GM21367 (cell line): ENCODE measurements at regions not wholly inside any gene's neighbourhood (a gene's known extent, or its start where the extent isn't known, plus 50 kb on each side); places are given as distances from the start of the nearest gene placed in this dataset.
A peak's percentile ranks its signal among the peaks of the same experiment; 100 is the strongest.
"Not testable (repeated sequence)": the region's sequence is repeated elsewhere in the genome, so short reads cannot be mapped to it uniquely, and the experiment has no call there.

Source experiments
- ATAC-seq: cut with Tn5 transposase; IDR thresholded peaks from one replicate; pipeline ENCODE4 v1.9.1; 2021; ENCODE audit not compliant: unreplicated experiment

DNA sequence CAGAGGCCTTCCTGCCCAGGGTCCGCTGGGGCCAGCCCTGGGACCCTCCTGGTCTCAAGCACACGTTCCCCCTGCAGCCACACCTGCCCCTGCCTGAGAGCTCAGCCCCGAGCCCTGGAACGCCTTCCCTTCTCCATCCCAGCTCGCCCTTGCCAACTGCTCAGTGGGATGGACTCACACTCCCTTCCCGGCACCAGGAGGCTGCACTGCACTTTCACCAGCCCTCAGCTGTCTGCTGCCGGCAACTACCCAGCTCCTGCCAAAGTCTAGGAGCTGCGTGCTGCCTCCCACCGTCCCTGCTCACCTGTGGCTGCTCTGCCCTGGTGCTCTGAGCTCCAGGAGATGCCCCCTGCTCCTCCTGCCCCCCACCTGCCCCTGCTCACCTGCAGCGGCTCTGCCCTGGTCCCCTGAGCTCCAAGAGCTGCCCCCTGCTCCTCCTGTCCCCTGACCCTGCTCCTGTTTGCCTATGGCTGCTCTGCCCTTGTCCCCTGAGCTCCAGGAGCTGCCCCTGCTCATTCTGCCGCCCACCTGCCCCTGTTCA lies 246.4 kb downstream of the TMEM121 start:
- not testable (repeated sequence) for ATAC-seq

DNA sequence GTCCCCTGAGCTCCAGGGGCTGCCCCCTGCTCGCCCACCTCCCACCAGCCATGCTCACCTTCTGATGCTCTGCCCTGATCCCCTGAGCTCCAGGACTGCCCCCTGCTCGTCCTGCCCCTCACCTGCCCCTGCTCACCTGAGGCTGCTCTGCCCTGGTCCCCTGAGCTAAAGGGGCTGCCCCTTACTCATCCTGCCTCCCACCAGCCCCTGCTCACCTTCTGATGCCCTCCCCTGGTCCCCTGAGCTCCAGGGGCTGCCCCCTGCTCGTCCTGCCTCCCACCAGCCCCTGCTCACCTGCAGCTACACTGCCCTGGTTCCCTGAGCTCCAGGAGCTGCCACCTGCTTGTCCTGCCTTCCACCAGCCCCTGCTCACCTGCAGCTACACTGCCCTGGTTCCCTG lies 247.2 kb downstream of the TMEM121 start:
- ATAC-seq: no peak

DNA sequence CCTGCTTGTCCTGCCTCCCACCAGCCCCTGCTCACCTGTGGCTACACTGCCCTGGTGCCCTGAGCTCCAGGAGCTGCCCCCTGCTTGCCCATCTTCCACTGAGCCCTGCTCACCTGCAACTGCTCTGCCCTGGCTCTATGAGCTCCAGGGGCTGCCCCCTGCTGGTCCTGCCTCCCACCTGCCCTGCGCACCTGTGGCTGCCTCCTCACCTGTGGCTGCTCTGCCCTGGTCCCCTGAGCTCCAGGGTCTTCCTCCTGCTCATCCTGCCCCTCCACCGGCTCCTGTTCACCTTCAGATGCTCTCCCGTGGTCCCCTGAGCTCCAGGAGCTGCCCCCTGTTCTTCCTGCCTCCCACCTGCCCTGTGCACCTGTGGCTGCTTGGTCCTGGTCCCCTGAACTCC lies 247.6 kb downstream of the TMEM121 start:
- no peak for ATAC-seq

DNA sequence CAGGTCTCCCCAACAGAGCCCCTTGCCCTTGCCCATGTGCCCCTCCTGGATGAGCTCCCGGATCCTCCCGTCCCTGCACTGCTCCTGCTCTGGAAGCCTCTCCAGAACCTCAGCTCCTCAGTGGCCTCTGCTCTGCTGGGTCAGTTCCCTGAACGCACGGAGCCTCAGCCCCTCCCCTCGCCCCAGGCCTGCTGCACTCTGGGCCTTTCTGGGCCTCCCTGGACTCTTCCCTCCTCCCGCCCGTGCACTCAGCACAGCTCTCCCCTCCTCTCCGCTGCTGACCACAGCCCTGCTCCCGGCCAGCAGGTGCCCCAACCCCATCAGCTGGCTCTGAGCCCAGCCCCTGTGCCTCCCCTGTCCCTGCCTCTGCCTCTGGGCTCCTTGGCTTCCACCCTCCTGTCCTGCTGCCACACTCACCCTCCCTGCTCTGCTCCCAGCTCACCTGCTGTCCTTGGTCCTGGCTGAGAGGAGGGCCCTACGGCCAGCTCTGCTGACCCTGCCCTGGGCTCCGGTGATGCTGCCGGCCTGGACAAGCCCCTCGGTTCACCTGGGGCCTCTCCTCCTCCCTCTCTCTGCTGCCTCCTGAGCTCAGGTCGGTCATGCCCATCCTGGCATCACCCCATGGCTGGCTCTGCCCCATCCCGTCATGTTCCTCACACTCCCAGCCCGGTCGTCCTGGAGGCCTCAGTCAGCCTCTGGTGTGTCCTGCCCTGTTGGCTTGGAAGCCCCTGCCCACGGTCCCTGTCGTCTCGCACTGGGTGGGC lies 248.4 kb downstream of the TMEM121 start:
- not testable (repeated sequence) for ATAC-seq

DNA sequence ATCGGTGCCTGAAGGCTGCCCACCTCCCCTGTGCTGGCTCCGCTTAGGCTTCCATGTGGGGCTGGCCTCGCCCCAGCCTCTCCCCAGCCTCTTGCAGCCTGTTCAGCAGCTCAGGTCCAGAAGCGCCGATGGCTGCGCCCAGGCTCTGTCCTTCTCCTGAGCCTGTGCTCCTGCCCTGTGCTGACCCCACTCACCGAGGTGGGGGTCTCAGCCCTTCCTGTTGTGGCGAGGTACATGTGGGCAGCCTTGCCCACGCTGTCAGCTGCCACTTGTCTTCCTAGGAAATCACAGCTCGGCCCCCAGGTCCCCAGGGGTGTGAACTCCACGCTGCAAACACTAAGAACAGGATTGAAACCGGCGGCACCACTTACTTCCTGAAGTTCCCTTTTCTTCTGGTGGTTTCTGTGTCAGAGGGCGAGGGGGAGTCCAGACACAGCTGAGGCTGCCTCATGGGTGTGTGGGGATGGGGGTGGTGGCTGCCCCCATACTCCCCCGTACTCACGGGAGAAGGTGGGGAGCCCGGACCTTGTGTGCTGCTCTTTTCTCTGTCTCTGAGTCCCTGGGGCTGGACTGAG lies 249.1 kb downstream of the TMEM121 start:
- not testable (repeated sequence) for ATAC-seq

DNA sequence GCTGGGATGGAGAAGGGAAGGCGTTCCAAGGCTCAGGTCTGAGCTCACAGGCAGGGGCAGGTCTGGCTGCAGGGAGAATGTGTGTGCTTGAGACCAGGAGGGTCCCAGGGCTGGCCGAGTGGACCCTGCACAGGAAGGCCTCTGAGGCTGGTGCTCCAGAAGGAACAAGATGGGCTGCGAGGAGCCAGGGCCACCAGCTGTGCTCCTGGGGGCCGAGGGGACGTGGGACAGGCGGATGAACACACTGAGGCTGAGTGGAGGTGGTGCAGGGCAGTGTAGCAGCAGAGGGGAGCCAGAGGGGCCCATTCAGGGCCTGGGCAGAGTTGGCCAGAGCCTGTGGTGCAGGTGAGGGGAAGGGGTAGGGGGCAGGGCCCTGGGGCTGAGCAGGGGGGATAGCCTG lies 249.7 kb downstream of the TMEM121 start:
- ATAC-seq: not testable (repeated sequence)

DNA sequence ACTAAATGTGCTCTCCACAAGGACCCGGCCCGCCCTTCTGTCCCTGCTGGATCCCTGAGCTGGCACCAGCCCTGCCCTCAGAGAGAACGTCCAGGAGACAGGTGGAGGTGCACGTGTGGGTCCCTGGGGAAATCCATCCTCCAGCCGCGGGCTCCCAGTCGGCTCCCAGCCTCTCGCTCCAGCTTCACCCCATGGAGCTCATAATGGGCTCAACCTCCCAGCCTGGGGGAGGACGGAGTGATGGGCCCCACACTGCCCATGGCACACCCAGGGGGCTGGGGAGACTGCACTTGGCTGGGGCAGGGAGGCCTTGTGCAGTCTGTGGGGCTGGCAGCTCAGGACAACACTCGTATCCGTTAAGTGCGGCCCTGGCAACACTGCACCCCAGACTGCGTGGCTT lies 250.5 kb downstream of the TMEM121 start:
- ATAC-seq: no peak

DNA sequence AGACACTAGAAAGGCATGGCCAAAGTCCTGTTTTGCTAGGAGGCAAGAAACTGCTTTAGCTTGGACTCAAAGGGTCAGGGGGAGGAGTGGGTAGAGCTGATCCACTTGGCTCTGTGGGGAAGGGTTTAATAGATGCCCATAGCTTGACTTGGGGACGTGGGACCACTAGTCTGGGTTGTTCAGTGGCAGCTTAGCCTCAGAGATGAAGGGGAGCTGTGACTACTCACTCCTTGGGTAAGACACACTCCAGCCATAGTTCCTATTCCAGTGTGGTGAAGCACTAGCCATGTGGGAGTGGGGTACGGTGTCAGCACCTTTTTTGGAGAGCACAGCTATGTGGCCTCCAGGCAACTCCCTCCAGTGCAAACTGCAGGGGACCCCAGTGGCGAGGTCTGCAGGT lies 257.3 kb downstream of the TMEM121 start:
- no peak for ATAC-seq

DNA sequence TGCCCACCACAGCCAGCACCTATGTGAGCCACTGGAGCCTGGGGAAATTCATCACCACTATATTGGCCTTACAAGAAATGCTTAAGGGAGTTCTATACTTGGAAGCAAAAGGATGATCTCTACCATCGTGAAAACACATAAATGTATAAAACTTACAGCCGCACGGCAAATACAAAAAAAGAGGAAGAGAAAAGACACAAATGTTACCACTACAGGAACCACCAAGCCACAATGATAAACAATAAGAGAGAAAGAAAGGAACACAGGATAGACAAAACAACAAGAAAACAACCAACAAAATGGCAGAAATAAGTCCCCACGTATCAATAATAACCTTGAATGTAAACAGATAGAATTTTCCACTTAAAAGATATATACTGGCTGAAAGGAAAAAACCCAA lies 267.5 kb downstream of the TMEM121 start:
- ATAC-seq: no peak

DNA sequence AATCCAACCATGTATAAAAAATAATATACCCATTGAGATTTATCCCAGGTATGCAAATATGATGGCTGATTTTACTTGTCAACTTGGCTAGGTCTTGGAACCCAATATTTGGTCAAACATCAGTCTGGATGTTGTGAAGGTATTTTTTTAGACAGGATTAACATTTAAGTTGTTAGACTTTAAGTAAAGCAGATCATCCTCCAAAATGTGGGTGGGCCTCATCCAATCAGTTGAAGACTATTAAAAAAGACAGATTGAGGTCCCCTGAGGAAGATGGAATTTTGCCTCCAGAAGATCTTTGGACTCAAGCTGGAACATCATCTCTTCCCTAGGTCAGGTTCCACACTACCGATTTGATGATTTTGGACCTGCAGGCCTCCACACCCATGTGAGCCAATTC lies 271.2 kb downstream of the TMEM121 start:
- ATAC-seq: no peak

DNA sequence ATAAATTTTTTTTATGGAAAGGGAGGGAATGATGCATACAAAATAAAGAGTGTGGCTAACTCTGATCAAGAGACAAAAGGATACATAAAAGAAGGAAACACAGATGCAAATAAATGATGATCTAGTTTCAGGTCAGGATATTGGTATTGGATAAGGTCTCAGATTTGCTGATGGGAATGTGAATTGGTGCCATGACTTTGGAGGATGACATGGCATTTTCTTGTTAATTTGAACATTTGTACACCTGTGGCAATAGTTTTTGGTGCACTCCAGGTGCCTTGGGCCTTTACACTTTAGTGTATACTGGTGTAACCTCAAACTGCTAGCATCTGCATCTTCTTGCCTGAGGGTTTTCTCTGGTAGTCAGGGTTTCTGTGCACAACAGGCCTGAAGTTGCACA lies 279.3 kb downstream of the TMEM121 start:
- no peak for ATAC-seq

DNA sequence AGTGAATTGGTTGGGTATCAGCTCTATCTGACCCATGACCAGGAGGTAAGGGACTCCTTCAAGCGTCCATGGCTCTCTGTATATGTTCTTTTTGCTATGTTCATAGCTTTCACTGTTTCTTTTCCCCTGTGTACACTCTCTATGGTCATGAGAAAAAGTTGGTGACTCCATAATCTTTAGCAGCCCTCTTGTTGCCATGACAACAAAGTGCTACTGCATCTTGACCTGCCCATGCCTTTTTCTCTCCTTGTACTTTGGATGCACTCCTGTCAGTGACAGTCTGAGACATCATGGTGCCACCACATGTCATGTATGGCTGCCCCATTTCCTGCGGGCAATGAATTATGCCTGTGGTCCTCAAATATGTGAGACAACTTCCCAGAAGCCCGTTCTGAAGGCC lies 280.2 kb downstream of the TMEM121 start:
- ATAC-seq: no peak

DNA sequence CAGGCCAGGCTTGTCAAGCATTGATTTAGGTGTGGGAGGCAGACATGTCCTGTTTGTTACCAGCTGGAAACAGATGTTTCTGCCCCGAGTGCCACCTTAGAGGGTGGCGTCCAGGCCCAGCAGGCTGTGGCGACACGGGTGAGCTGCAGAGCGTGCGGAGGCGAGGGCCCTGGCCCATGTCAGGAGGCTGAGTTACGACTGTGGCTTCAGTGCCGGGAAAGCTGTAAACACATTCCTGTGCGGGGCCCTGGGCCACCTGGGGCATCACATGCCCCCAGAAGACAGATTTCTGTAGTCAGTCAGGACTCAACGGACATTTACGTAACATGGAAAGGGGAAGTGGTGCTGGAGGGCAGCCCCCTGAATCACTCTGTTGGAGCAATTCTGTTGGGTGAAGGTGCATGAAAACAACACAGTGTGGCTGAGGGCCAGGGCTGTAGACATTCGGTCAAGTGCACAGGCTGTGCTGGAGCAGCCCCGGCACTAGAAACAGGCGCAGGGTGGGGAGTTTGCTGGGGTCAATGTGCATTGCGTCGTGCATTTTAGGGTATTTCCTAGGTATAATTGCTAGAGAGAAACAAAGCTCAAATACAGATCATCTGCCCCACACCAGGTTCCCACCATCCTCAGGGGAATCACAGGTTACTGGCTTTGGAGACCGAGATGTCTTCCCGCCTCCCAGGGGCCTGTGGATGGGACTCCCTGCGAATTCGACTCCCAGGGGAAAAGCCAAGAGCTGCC lies 291.8 kb downstream of the TMEM121 start:
- peak; percentile 61 for ATAC-seq

DNA sequence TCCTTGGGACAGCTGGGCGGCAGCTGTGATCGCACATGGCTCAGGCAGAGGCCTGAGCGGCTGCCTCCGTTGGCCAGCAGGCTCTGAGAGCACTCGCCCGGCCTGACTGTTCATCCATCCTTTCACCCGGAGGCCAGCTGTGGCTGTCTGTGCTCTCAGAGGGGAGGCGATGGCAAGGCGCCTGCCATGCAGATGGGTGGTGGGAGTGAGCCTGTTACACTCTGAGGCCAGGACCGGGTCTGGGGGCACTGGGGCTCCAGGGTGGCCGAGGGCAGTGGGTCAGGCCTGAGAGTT lies 292.3 kb downstream of the TMEM121 start:
- ATAC-seq: no peak

DNA sequence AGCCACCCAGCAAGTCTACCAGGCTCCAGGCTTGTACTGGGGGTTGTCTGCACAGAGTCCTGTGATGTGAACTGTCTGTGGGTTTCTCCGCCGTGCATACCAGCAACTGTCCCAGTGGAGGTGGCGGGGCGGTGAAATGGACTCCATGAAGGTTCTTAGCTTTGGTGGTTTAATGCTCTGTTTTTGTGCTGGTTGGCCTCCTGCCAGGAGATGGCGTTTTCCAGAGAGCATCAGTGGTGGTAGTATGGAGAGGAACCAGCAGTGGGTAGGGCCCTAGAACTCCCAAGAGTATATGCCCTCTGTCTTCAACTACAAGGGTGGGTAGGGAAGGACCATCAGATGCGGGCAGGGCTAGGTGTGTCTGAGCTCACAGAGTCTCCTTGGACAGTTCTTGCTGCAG lies 303.8 kb downstream of the TMEM121 start:
- ATAC-seq: no peak

DNA sequence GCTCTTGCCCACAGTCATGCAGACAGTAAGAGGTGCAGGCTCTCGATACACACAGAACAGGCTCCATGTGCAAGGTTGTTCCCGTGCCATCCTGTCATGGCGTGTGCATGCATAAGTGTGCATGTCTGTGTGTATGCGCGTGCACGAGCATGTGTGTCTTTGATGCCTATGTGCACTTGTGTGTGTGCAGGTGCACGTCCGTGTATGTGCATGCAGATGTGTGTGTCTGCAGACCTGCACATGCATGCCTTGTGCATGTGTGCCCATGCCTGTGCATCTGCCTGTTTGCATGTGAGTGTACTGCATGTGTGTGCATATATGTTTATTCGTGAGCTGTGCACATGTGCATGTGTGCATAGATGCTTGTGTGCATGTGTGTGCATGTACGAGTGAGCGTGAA lies 309.8 kb downstream of the TMEM121 start:
- ATAC-seq: no peak

DNA sequence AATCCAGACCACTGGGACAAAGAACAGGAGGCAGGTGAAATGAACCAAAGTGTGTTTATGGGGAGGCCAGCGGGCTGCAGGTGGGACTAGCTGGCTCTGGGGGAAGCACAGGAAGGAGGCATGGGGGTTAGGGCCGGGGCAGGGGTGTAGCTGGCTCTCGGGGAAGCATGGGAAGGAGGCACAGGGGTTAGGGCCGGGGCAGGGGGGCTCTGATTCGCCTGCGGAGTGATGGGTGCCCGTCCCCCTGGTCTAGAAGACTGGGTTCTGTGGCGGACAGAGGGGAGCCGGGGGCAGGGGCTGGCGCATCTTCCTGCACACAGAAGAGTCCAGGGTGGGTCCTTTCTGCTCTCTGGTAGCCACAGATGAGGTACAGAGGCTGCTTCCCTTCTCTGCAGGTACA lies 310.3 kb downstream of the TMEM121 start:
- ATAC-seq: no peak

DNA sequence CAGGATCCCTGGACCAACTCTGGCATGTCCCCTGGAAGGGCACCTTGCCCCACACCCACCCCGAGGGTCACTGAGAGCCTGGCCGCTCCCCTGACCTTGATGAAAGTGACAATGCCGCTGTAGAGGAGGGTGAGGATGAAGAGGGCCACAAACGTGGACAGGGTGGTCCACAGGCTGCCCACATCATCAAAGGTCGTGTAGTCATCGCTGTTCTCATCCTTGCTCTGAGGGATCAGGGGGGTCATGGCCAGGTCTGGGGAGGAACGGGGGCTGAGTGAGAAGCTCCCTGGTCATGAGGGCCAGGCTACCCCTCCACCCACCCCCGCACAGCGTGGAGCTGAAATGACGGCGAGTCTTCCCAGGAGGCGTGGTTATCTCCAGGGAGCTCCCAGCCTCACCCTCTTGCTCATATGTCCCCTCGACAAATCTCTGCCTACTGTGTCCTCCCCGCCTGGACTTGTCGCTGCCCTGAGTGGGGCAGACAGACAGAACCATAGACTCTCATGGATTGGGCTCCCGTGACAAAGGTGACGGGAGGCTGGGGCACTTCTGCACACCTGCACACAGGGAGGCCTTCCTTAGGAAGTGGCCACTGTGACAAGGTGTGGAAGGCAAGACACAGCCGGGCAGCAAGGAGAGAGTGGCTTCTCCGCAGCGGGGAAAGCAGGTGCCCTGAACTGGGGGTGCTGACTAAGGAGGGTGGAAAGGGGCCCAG lies 311.1 kb downstream of the TMEM121 start:
- no peak for ATAC-seq

DNA sequence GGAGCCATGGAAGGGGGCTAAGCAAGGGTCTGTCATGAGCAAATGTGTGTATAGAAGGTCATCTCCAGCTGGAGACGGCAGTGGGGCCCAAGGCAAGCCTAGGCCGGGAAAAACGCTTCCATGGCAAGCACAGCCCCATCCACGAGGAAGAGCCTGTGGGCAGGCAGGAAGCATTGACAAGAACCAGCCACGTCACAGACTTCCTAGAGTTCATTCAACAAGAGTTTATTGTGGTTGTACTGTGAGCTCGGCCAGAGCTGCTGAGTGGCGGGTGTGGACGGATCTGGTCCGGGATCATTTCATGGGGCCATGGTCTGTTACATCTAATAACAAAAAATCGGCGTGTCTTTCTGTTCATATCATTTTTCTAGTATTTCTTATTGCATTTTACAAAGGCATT lies 311.7 kb downstream of the TMEM121 start:
- no peak for ATAC-seq

DNA sequence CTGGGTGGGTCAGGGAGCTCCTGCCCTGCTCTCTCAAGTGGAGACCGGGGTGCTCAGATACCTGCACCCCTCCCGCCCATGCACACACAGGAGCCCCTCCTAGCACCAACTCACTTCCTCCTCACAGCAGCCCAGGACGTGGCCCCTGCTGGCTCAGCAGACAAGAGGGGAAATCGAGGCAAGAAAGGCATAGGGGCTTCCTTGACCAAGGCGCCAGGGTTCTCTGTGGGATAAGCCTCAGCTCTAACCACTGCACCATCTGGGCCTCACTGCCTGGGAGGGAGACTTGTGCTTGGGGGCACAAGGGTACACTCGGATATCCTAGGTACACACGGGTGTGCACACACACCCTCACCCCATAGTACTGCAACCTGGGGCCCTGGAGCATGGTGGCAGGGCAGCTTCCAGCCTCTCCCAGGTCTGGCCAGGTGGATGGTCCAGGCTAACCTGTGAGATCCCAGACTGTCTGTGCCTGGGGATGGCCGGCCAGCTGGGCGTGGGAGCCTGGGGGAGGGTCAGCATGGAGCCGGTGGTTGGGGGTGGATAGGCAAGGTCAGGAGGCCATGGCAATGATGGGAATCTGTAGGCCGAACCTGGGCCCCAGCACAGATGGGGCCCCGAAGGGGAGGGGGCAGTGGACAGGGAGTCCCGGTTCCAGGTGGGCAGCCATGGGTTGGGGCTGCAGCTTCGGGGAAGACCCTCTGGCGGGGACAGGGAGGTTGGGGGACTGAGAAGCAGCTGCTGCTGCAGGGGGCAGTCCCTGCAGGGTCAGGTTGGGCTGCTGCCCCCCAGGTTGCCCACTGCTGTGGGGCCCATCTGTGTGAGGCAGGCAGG lies 312.4 kb downstream of the TMEM121 start:
- no peak for ATAC-seq
